Stimulated activated CD4-positive, alpha-beta T cell treated with anti-CD3 and anti-CD28 coated beads, Interleukin-15, amount 100 ng/mL, for 48 hours (primary cell): ENCODE measurements at regions not wholly inside any gene's neighbourhood (a gene's known extent, or its start where the extent isn't known, plus 50 kb on each side); places are given as distances from the start of the nearest gene placed in this dataset.

Experiments used
- DNase-seq, 2 donors: peaks; one replicate each; pipeline ENCODE4 v3.0.0-alpha.2; 2020; ENCODE audit warnings: low read depth in 2 of 2

GRCh38 chr6:134495890-134496248 lies 178.0 kb upstream of the SGK1 start:
- no peak for DNase-seq

GRCh38 chr6:134495203-134495889 lies 177.4 kb upstream of the SGK1 start:
- DNase-seq, result no peak

- DNase-seq, result no peak
These were observed 175.9 kb upstream of the SGK1 start for GRCh38 chr6:134493789-134494188.

- DNase-seq, result no peak
These were observed 173.6 kb upstream of the SGK1 start for GRCh38 chr6:134491477-134491876.

- DNase-seq, result no peak
These were observed 164.8 kb upstream of the SGK1 start for GRCh38 chr6:134482593-134483270.

- no peak for DNase-seq
These were observed 164.1 kb upstream of the SGK1 start for GRCh38 chr6:134481966-134482365.

GRCh38 chr6:134480593-134480992 lies 162.7 kb upstream of the SGK1 start:
- DNase-seq, result no peak

GRCh38 chr6:134478764-134479399 lies 161.0 kb upstream of the SGK1 start:
- no peak for DNase-seq

GRCh38 chr6:134477991-134478635 lies 160.2 kb upstream of the SGK1 start:
- DNase-seq, result no peak

- DNase-seq, result no peak
These were observed 157.0 kb upstream of the SGK1 start for GRCh38 chr6:134474955-134475354.

- no peak for DNase-seq
These were observed 154.7 kb upstream of the SGK1 start for GRCh38 chr6:134472661-134473060.

GRCh38 chr6:134472046-134472445 lies 154.1 kb upstream of the SGK1 start:
- no peak for DNase-seq

GRCh38 chr6:134470457-134470975 lies 152.6 kb upstream of the SGK1 start:
- DNase-seq, result no peak

GRCh38 chr6:134469702-134470456 lies 152.0 kb upstream of the SGK1 start:
- DNase-seq, result no peak

- no peak for DNase-seq
These were observed 150.7 kb upstream of the SGK1 start for GRCh38 chr6:134468633-134469032.

- DNase-seq, result no peak
These were observed 149.7 kb upstream of the SGK1 start for GRCh38 chr6:134467620-134468019.

GRCh38 chr6:134466771-134467525 lies 149.0 kb upstream of the SGK1 start:
- DNase-seq, result no peak

- DNase-seq, result no peak
These were observed 146.9 kb upstream of the SGK1 start for GRCh38 chr6:134464690-134465411.

- no peak for DNase-seq
These were observed 141.1 kb upstream of the SGK1 start for GRCh38 chr6:134458857-134459657.
